Aorta (tissue), 5 donors: ENCODE measurements at regions not wholly inside any gene's neighbourhood (a gene's known extent, or its start where the extent isn't known, plus 50 kb on each side); places are given as distances from the start of the nearest gene placed in this dataset.

Source experiments
- ATAC-seq: fragments of 200-7000 bp; cut with Tn5 transposase; one replicate; pipeline ENCODE4 v1.9.1; 2022; ENCODE audit warnings: moderate library complexity; ENCODE audit not compliant: low FRiP score
- DNase-seq, 2 donors: peaks; one replicate each; pipeline ENCODE4 v3.0.0-alpha.2; 2020
- H3K27ac ChIP-seq, 2 donors: one replicate each; pipeline ENCODE4 v1.5.1; 2013; ENCODE audit warnings: low read length in 2 of 2, mild to moderate bottlenecking in 2 of 2, moderate library complexity in 2 of 2, control low read depth in 1 of 2, inconsistent platforms in 1 of 2, low read depth in 1 of 2
- H3K27me3 ChIP-seq, 2 donors: one replicate each; pipeline ENCODE4 v1.6.1; 2013; ENCODE audit warnings: control low read depth in 1 of 2, low read length in 1 of 2, mild to moderate bottlenecking in 1 of 2, moderate library complexity in 1 of 2; ENCODE audit not compliant: insufficient read depth in 2 of 2, control insufficient read depth in 1 of 2
- H3K36me3 ChIP-seq, 2 donors: one replicate each; pipeline ENCODE4 v1.6.1; 2013; ENCODE audit warnings: control low read depth in 1 of 2, low read length in 1 of 2, mild to moderate bottlenecking in 1 of 2; ENCODE audit not compliant: insufficient read depth in 2 of 2, control insufficient read depth in 1 of 2
- H3K4me1 ChIP-seq, 2 donors: one replicate each; pipeline ENCODE4 v1.6.1; 2013; ENCODE audit warnings: low read length in 2 of 2, control low read depth in 1 of 2, mild to moderate bottlenecking in 1 of 2, moderate library complexity in 1 of 2; ENCODE audit not compliant: insufficient read depth in 2 of 2, control insufficient read depth in 1 of 2
- H3K4me3 ChIP-seq, 2 donors: one replicate each; pipeline ENCODE4 v1.5.1; 2013; ENCODE audit warnings: low read length in 2 of 2, control low read depth in 1 of 2, mild to moderate bottlenecking in 1 of 2
- H3K9me3 ChIP-seq: one replicate; pipeline ENCODE4 v1.6.1; 2013; ENCODE audit warnings: mild to moderate bottlenecking, low read length; ENCODE audit not compliant: control insufficient read depth
- WGBS, 2 donors: extraction: QIAGEN DNeasy Blood & Tissue Kit; methylation state at CpG; one replicate each; pipeline ENCODE4 v1.1.7; 2013; 5-methylcytosine and 5-hydroxymethylcytosine counted together
- intact Hi-C, 2 donors: fragments of 100-400 bp; cut with DNase I; formaldehyde crosslinking; loops; one replicate each; pipeline versions ENCODE4 v1.14.2 to v1.15.0; 2022
- donor health status: healthy with polysubstance abuse.
- donor health status: Bipolar disorder and iron deficiency.
- donor health status: DM: no; HTN: no; CAD: no.
- donor health status: DM: no; HTN: no; CAD: no.
- donor health status: DM: yes; HTN: yes; CAD: no.

GRCh38 chr9:99605016-99605743 is 216.5 kb upstream of the NR4A3 start:
- Histone ChIP-seq H3K27me3 (no peaks in the 10 kb centered on the region), H3K4me3 (no peak overlapping the region), H3K27ac (no peak overlapping the region), H3K4me1 (no peaks in the 10 kb centered on the region), H3K9me3 (no peaks in the 10 kb centered on the region), H3K36me3 (no peaks in the 10 kb centered on the region)
- DNase-seq, result no peak
- intact Hi-C loops, result no loop called here
- 61 to 65% methylated on average over 5 of the region's 5 CpGs for WGBS, 2 donors
- no peak for ATAC-seq

GRCh38 chr9:99606296-99606695 is 215.4 kb upstream of the NR4A3 start:
- Histone ChIP-seq H3K27ac (no peak overlapping the region), H3K9me3 (no peaks in the 10 kb centered on the region), H3K27me3 (no peaks in the 10 kb centered on the region), H3K36me3 (no peaks in the 10 kb centered on the region), H3K4me3 (no peak overlapping the region), H3K4me1 (no peaks in the 10 kb centered on the region)
- no peak for DNase-seq
- ATAC-seq, result no peak
- intact Hi-C loops, result no loop called here
- WGBS, 2 donors, result 96 to 100% methylated on average over 2 of the region's 2 CpGs

DNA sequence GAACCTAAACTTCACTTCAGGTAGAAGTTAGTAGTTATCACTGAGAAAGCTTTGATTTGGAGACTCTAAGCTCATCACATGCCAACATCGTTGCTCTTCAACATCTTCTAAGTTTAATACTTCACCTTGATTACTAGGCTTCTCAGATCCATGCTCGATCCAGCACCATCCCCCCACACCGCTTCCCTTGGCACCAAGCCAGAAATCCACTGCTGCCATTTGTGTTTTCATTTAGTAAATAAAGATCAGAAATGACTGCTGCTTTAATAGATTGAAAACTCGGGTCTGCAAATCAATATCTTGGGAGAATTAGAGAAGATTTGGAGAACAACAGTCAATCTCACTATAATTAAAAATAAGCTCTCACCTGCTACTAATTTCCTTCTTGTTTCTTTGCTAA is 214.7 kb upstream of the NR4A3 start:
- no peak overlapping the region for H3K27ac ChIP-seq
- H3K27me3 ChIP-seq, result no peaks in the 10 kb centered on the region
- intact Hi-C loops, result no loop called here
- ATAC-seq, result no peak
- 49 to 51% methylated on average over 4 of the region's 4 CpGs for WGBS, 2 donors
- no peaks in the 10 kb centered on the region for H3K9me3 ChIP-seq
- H3K36me3 ChIP-seq, result no peaks in the 10 kb centered on the region
- no peaks in the 10 kb centered on the region for H3K4me1 ChIP-seq
- no peak overlapping the region for H3K4me3 ChIP-seq
- no peak for DNase-seq

GRCh38 chr9:99607842-99608448 is 213.7 kb upstream of the NR4A3 start:
- Histone ChIP-seq H3K36me3 (no peaks in the 10 kb centered on the region), H3K27me3 (no peaks in the 10 kb centered on the region), H3K27ac (no peak overlapping the region), H3K9me3 (no peaks in the 10 kb centered on the region), H3K4me1 (no peaks in the 10 kb centered on the region), H3K4me3 (no peak overlapping the region)
- intact Hi-C loops, result no loop called here
- 92 to 93% methylated on average over 1 of the region's 1 CpG for WGBS, 2 donors
- DNase-seq (no peak), ATAC-seq (no peak)

GRCh38 chr9:99614341-99614740 is 207.3 kb upstream of the NR4A3 start:
- no peaks in the 10 kb centered on the region for H3K9me3 ChIP-seq
- WGBS, 2 donors, result 94 to 95% methylated on average over 5 of the region's 5 CpGs
- ATAC-seq (no peak), DNase-seq (no peak)
- intact Hi-C loops, result no loop called here
- no peaks in the 10 kb centered on the region for H3K27me3 ChIP-seq
- H3K36me3 ChIP-seq, result no peaks in the 10 kb centered on the region
- no peak overlapping the region for H3K27ac ChIP-seq
- H3K4me1 ChIP-seq, result no peaks in the 10 kb centered on the region
- no peak overlapping the region for H3K4me3 ChIP-seq

- Histone ChIP-seq H3K36me3 (no peaks in the 10 kb centered on the region), H3K27ac (no peak overlapping the region), H3K9me3 (no peaks in the 10 kb centered on the region), H3K4me3 (no peak overlapping the region), H3K4me1 (no peaks in the 10 kb centered on the region), H3K27me3 (no peaks in the 10 kb centered on the region)
- ATAC-seq (no peak), DNase-seq (no peak)
- intact Hi-C loops, result no loop called here
- 38 to 68% methylated on average over 1 of the region's 1 CpG for WGBS, 2 donors
Measured at GRCh38 chr9:99621040-99621439, 200.6 kb upstream of the NR4A3 start.

GRCh38 chr9:99622679-99623078 is 199.0 kb upstream of the NR4A3 start:
- ATAC-seq, result no peak
- no peaks in the 10 kb centered on the region for H3K9me3 ChIP-seq
- WGBS, 2 donors, result 91% methylated on average over 8 of the region's 8 CpGs

DNA sequence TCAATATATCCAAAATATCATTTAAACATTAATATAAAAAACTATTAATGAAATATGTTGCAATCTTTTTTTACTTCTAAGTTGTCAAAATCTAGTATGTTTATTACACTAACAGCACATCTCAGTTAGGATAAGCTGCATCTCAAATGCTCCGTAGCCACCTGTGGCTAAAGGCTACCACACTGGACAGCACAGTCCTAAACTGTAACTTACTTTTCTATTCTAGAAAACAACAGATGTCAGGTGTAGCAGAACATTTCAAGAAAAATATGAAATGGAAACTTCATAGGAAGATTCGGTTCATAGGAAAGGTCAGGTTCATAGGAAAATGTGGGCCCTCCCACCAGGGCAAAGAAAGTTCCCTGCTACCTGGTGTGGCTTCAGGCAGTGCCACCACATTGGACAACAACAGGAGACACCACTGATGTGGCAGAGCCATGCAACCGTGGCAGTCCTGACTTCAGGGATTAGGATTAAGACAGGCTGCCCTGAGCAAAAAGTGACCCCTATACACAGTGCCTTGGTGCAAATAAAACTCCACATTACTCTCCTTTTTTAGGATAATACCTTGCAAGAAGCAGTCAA is 197.8 kb upstream of the NR4A3 start:
- Histone ChIP-seq H3K27me3 (no peaks in the 10 kb centered on the region), H3K27ac (no peak overlapping the region), H3K36me3 (no peaks in the 10 kb centered on the region), H3K4me3 (no peak overlapping the region), H3K4me1 (no peaks in the 10 kb centered on the region), H3K9me3 (no peaks in the 10 kb centered on the region)
- intact Hi-C loops, result no loop called here
- ATAC-seq (no peak), DNase-seq (no peak)
- WGBS, 2 donors, result 87% methylated on average over 3 of the region's 3 CpGs

More at GRCh38 chr9:99622679-99623078, 199.0 kb upstream of the NR4A3 start:
- intact Hi-C loops, result no loop called here
- Histone ChIP-seq H3K4me1 (no peaks in the 10 kb centered on the region), H3K36me3 (no peaks in the 10 kb centered on the region), H3K27me3 (no peaks in the 10 kb centered on the region), H3K4me3 (no peak overlapping the region), H3K27ac (no peak overlapping the region)
- no peak for DNase-seq
